Nephron progenitor cell (in vitro differentiated cells): ENCODE measurements at regions not wholly inside any gene's neighbourhood (a gene's known extent, or its start where the extent isn't known, plus 50 kb on each side); places are given as distances from the start of the nearest gene placed in this dataset.

Experiments
- DNase-seq: peaks from one replicate; pipeline ENCODE4 v3.0.0; 2021
- H3K27ac Mint-ChIP-seq: 2 replicates; pipeline ENCODE4 v1.8.0; 2021; ENCODE audit warnings: mild to moderate bottlenecking, moderate library complexity, mixed read lengths
- H3K27me3 Mint-ChIP-seq: 2 replicates; pipeline ENCODE4 v1.8.0; 2021; ENCODE audit warnings: mild to moderate bottlenecking, low read depth, mixed read lengths; ENCODE audit not compliant: poor library complexity
- H3K36me3 Mint-ChIP-seq: 2 replicates; pipeline ENCODE4 v1.8.0; 2021; ENCODE audit warnings: low read depth, mixed read lengths
- H3K4me1 Mint-ChIP-seq: 2 replicates; pipeline ENCODE4 v1.8.0; 2021; ENCODE audit warnings: mixed read lengths
- H3K4me3 Mint-ChIP-seq: 2 replicates; pipeline ENCODE4 v1.8.0; 2021; ENCODE audit warnings: mild to moderate bottlenecking, moderate library complexity, mixed read lengths
- H3K9me3 Mint-ChIP-seq: 2 replicates; pipeline ENCODE4 v1.8.0; 2021; ENCODE audit warnings: mild to moderate bottlenecking, moderate library complexity, mixed read lengths
- CTCF ChIP-seq: fragments of 200-600 bp; sonication (generic); IDR thresholded peaks from 2 replicates; pipeline ENCODE4 v1.5.0; 2021; ENCODE audit warnings: antibody characterized with exemption

- Mint-ChIP-seq H3K36me3 (no peaks in the 10 kb centered on the region), H3K27me3 (peaks cover 4% of the 10 kb centered on the region), H3K4me3 (no peak overlapping the region), H3K4me1 (no peaks in the 10 kb centered on the region), H3K9me3 (no peaks in the 10 kb centered on the region), H3K27ac (no peak overlapping the region)
- TF ChIP-seq CTCF = no peak
- DNase-seq = no peak
Measured at GRCh38 chr4:189035091-189035490, 895.9 kb downstream of the TRIML1 start.

- Mint-ChIP-seq H3K36me3 (no peaks in the 10 kb centered on the region), H3K27me3 (peaks cover 4% of the 10 kb centered on the region), H3K4me3 (no peak overlapping the region), H3K4me1 (no peaks in the 10 kb centered on the region), H3K27ac (no peak overlapping the region), H3K9me3 (no peaks in the 10 kb centered on the region)
- TF ChIP-seq CTCF = no peak
- no peak for DNase-seq
Measured at GRCh38 chr4:189035654-189036053, 896.4 kb downstream of the TRIML1 start.

- no peaks in the 10 kb centered on the region for H3K9me3 Mint-ChIP-seq
- DNase-seq = no peak
- H3K36me3 Mint-ChIP-seq = no peaks in the 10 kb centered on the region
- TF ChIP-seq CTCF = no peak
- no peak overlapping the region for H3K4me3 Mint-ChIP-seq
- no peak overlapping the region for H3K27ac Mint-ChIP-seq
- H3K27me3 Mint-ChIP-seq = peaks cover 4% of the 10 kb centered on the region
- H3K4me1 Mint-ChIP-seq = no peaks in the 10 kb centered on the region
Measured at GRCh38 chr4:189036906-189037305, 897.7 kb downstream of the TRIML1 start.

- Mint-ChIP-seq H3K36me3 (no peaks in the 10 kb centered on the region), H3K4me3 (no peak overlapping the region), H3K27ac (no peak overlapping the region), H3K9me3 (no peaks in the 10 kb centered on the region), H3K27me3 (no peaks in the 10 kb centered on the region), H3K4me1 (no peaks in the 10 kb centered on the region)
- DNase-seq = no peak
- TF ChIP-seq CTCF = no peak
Measured at GRCh38 chr4:189046642-189047041, 894.0 kb upstream of the FRG1 start.

- no peaks in the 10 kb centered on the region for H3K4me1 Mint-ChIP-seq
- H3K36me3 Mint-ChIP-seq = no peaks in the 10 kb centered on the region
- H3K27me3 Mint-ChIP-seq = no peaks in the 10 kb centered on the region
- no peak for DNase-seq
- no peak for TF ChIP-seq CTCF
- no peak overlapping the region for H3K27ac Mint-ChIP-seq
- no peaks in the 10 kb centered on the region for H3K9me3 Mint-ChIP-seq
- H3K4me3 Mint-ChIP-seq = no peak overlapping the region
Measured at GRCh38 chr4:189048119-189048518, 892.6 kb upstream of the FRG1 start.

- no peaks in the 10 kb centered on the region for H3K36me3 Mint-ChIP-seq
- H3K9me3 Mint-ChIP-seq = no peaks in the 10 kb centered on the region
- no peak overlapping the region for H3K27ac Mint-ChIP-seq
- H3K27me3 Mint-ChIP-seq = peaks cover 5% of the 10 kb centered on the region
- no peak for DNase-seq
- H3K4me1 Mint-ChIP-seq = no peaks in the 10 kb centered on the region
- TF ChIP-seq CTCF = no peak
- no peak overlapping the region for H3K4me3 Mint-ChIP-seq
Measured at GRCh38 chr4:189049682-189050081, 891.0 kb upstream of the FRG1 start.
